ENCODE measurements at regions not wholly inside any gene's neighbourhood (a gene's known extent, or its start where the extent isn't known, plus 50 kb on each side); places are given as distances from the start of the nearest gene placed in this dataset.

GRCh38 chr3:66747696-66748095 lies 246.9 kb upstream of the LRIG1 start:
- H2AFZ ChIP-seq (ENCODE audit: low read length, unreplicated experiment): no peak overlapping the region
- H3K4me1 ChIP-seq (ENCODE audit: control insufficient read depth, insufficient read depth, low read length, unreplicated experiment): no peaks in the 10 kb centered on the region
- no peak overlapping the region for H3K4me3 ChIP-seq (ENCODE audit: low read depth, low read length)
- H3K79me2 ChIP-seq (ENCODE audit: control insufficient read depth, insufficient read depth, low read length, unreplicated experiment): no peaks in the 10 kb centered on the region
- H3K27ac ChIP-seq (ENCODE audit: low read depth, low read length): no peak overlapping the region
- H3K27me3 ChIP-seq (ENCODE audit: insufficient read depth, low read length): no peaks in the 10 kb centered on the region
- no peaks in the 10 kb centered on the region for H3K36me3 ChIP-seq (ENCODE audit: insufficient read depth, low read length)

DNA sequence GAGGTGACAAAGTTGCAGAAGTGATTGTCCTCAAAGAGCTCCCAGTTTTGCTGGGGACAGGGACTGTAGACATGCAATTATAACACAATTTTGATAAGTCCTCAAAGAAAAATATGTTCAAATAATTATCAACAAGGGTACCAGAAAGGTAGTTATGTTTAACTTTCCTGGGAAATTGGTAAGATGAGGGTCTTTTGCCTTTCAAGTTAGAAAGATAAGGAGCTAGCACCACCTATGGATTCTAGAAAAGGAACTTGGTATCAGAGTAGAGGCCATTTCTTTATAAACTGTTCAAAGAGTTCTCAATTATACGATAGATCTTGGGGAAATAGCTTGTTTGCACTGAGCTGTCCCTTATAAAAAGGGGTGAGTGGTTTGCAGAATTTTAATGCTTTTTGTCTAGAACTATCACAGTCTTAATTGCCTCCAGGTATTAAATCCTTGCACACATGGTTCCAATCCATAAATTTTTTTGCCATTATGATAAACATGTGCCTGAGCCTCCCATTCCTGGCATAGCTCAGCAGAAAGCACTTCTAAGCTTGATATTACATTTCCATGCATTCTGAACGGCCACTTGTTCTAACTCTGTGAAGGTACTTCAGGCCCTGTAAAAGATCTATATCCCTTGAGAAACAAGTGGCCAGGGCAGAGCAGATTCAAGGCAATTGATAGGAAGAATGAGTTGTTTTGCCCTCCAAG lies 247.5 kb upstream of the LRIG1 start:
- no peak overlapping the region for H3K27ac ChIP-seq (ENCODE audit: low read depth, low read length)
- no peak overlapping the region for H3K4me3 ChIP-seq (ENCODE audit: low read depth, low read length)

DNA sequence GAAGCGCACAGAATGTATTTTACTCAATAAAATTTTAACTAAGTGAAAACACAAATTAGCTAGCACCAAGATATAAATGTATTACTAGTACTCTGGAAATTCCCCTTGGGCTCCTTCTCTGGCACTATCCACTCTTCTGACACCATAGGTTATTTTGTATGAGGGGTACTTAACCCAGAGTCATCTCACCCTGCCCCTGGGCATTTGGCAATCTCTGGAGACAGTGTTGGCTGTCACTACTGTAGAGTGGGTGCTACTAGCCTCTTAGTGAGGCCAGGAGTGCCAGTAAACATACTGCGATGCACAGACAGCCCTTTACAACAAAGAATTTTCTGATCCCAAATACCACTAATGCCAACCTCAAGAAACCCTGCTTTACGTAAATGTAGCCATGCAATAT lies 246.3 kb upstream of the KBTBD8 start:
- Histone ChIP-seq H3K27ac (ENCODE audit: low read depth, low read length) (no peak overlapping the region), H3K79me2 (ENCODE audit: control insufficient read depth, insufficient read depth, low read length, unreplicated experiment) (no peaks in the 10 kb centered on the region), H3K27me3 (ENCODE audit: insufficient read depth, low read length) (no peaks in the 10 kb centered on the region), H2AFZ (ENCODE audit: low read length, unreplicated experiment) (no peak overlapping the region), H3K4me3 (ENCODE audit: low read depth, low read length) (no peak overlapping the region), H3K36me3 (ENCODE audit: insufficient read depth, low read length) (no peaks in the 10 kb centered on the region), H3K4me1 (ENCODE audit: control insufficient read depth, insufficient read depth, low read length, unreplicated experiment) (no peaks in the 10 kb centered on the region)

More for the DNA sequence above, 247.5 kb upstream of the LRIG1 start:
- H3K27me3 ChIP-seq (ENCODE audit: insufficient read depth, low read length): no peaks in the 10 kb centered on the region
- H3K4me1 ChIP-seq (ENCODE audit: control insufficient read depth, insufficient read depth, low read length, unreplicated experiment): no peaks in the 10 kb centered on the region
- H2AFZ ChIP-seq (ENCODE audit: low read length, unreplicated experiment): no peak overlapping the region
- no peaks in the 10 kb centered on the region for H3K36me3 ChIP-seq (ENCODE audit: insufficient read depth, low read length)
- H3K79me2 ChIP-seq (ENCODE audit: control insufficient read depth, insufficient read depth, low read length, unreplicated experiment): no peaks in the 10 kb centered on the region

- H3K27ac ChIP-seq (ENCODE audit: low read depth, low read length): no peak overlapping the region
- H3K36me3 ChIP-seq (ENCODE audit: insufficient read depth, low read length): no peaks in the 10 kb centered on the region
- no peaks in the 10 kb centered on the region for H3K27me3 ChIP-seq (ENCODE audit: insufficient read depth, low read length)
- H2AFZ ChIP-seq (ENCODE audit: low read length, unreplicated experiment): no peak overlapping the region
- no peak overlapping the region for H3K4me3 ChIP-seq (ENCODE audit: low read depth, low read length)
- H3K79me2 ChIP-seq (ENCODE audit: control insufficient read depth, insufficient read depth, low read length, unreplicated experiment): no peaks in the 10 kb centered on the region
- H3K4me1 ChIP-seq (ENCODE audit: control insufficient read depth, insufficient read depth, low read length, unreplicated experiment): no peaks in the 10 kb centered on the region
Measured at GRCh38 chr3:66753670-66754069, 244.4 kb upstream of the KBTBD8 start.

DNA sequence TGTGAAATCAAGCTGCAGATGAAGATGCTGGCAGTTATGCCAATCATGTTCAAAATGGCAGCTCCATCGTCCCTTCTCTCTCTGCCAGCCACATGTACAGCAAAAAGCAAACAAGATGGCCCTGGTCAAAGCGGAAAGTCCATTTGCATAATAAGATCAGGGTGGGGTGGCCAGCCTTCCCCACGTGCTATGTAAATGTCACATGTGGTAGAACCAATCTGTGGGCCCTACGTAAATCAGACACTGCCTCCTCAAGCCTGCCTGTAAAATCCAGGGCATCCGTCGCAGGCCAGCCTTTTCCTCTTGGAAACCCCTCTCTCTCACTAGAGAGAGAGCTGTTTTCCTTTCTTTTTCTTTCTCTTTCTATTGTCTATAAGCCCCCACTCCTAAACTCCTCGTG lies 243.5 kb upstream of the KBTBD8 start:
- no peak overlapping the region for H3K4me3 ChIP-seq (ENCODE audit: low read depth, low read length)
- H3K36me3 ChIP-seq (ENCODE audit: insufficient read depth, low read length): no peaks in the 10 kb centered on the region
- no peaks in the 10 kb centered on the region for H3K27me3 ChIP-seq (ENCODE audit: insufficient read depth, low read length)
- no peaks in the 10 kb centered on the region for H3K79me2 ChIP-seq (ENCODE audit: control insufficient read depth, insufficient read depth, low read length, unreplicated experiment)
- no peaks in the 10 kb centered on the region for H3K4me1 ChIP-seq (ENCODE audit: control insufficient read depth, insufficient read depth, low read length, unreplicated experiment)
- no peak overlapping the region for H3K27ac ChIP-seq (ENCODE audit: low read depth, low read length)
- no peak overlapping the region for H2AFZ ChIP-seq (ENCODE audit: low read length, unreplicated experiment)

- H3K27ac ChIP-seq (ENCODE audit: low read depth, low read length): no peak overlapping the region
- H3K4me1 ChIP-seq (ENCODE audit: control insufficient read depth, insufficient read depth, low read length, unreplicated experiment): no peaks in the 10 kb centered on the region
- H3K36me3 ChIP-seq (ENCODE audit: insufficient read depth, low read length): no peaks in the 10 kb centered on the region
- no peaks in the 10 kb centered on the region for H3K27me3 ChIP-seq (ENCODE audit: insufficient read depth, low read length)
- H2AFZ ChIP-seq (ENCODE audit: low read length, unreplicated experiment): no peak overlapping the region
- H3K79me2 ChIP-seq (ENCODE audit: control insufficient read depth, insufficient read depth, low read length, unreplicated experiment): no peaks in the 10 kb centered on the region
- H3K4me3 ChIP-seq (ENCODE audit: low read depth, low read length): no peak overlapping the region
Measured at GRCh38 chr3:66755924-66756323, 242.2 kb upstream of the KBTBD8 start.

GRCh38 chr3:66756468-66757036 lies 241.6 kb upstream of the KBTBD8 start:
- Histone ChIP-seq H3K27ac (ENCODE audit: low read depth, low read length) (no peak overlapping the region), H3K79me2 (ENCODE audit: control insufficient read depth, insufficient read depth, low read length, unreplicated experiment) (no peaks in the 10 kb centered on the region), H3K4me1 (ENCODE audit: control insufficient read depth, insufficient read depth, low read length, unreplicated experiment) (no peaks in the 10 kb centered on the region), H3K4me3 (ENCODE audit: low read depth, low read length) (no peak overlapping the region), H2AFZ (ENCODE audit: low read length, unreplicated experiment) (no peak overlapping the region), H3K36me3 (ENCODE audit: insufficient read depth, low read length) (no peaks in the 10 kb centered on the region), H3K27me3 (ENCODE audit: insufficient read depth, low read length) (no peaks in the 10 kb centered on the region)

GRCh38 chr3:66761093-66761780 lies 236.9 kb upstream of the KBTBD8 start:
- H3K4me1 ChIP-seq (ENCODE audit: control insufficient read depth, insufficient read depth, low read length, unreplicated experiment): peaks cover 5% of the 10 kb centered on the region
- H3K4me3 ChIP-seq (ENCODE audit: low read depth, low read length): no peak overlapping the region
- no peaks in the 10 kb centered on the region for H3K79me2 ChIP-seq (ENCODE audit: control insufficient read depth, insufficient read depth, low read length, unreplicated experiment)
- no peak overlapping the region for H3K27ac ChIP-seq (ENCODE audit: low read depth, low read length)
- no peak overlapping the region for H2AFZ ChIP-seq (ENCODE audit: low read length, unreplicated experiment)
- H3K36me3 ChIP-seq (ENCODE audit: insufficient read depth, low read length): no peaks in the 10 kb centered on the region
- H3K27me3 ChIP-seq (ENCODE audit: insufficient read depth, low read length): no peaks in the 10 kb centered on the region

DNA sequence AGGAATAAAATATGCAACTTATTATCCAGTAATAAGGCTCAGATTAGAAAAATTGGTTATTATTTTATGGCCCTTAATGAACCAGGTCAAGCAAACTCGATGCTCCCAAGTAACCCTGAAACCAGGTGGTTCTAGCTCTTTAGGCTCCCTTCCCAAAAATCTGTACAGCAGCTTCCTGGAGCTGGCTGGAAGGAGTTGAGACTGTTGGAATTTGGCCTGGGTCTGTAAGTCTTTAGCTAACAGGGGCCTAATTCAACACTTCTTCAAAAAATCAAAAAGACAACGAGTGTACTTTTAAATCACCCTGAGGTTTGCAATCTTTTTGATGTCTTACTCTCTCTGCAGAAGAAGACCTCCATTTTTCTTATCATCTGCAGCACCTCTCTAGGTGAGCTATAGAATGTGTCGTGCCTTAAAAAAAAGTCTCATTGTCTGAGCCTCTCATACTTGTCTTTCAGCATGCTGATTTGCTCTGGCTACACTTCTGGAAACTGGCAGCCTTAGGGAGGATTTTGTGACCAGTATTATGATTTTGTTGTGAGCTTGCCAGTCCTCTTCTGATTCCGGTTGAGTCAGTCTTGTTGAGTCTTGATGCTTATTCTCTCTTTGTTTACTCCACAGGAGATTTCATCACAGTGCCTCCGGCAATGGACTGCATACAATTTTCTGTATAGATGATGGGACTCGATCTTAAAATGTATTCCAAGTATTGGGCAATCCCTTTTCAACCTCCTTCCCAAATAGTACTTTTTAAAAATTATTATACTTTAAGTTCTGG lies 235.0 kb upstream of the KBTBD8 start:
- H3K27me3 ChIP-seq (ENCODE audit: insufficient read depth, low read length): no peaks in the 10 kb centered on the region
- H3K4me3 ChIP-seq (ENCODE audit: low read depth, low read length): no peak overlapping the region
- peak overlapping the region; percentile 41 for H2AFZ ChIP-seq (ENCODE audit: low read length, unreplicated experiment)
- H3K36me3 ChIP-seq (ENCODE audit: insufficient read depth, low read length): no peaks in the 10 kb centered on the region
- peaks cover 5% of the 10 kb centered on the region for H3K4me1 ChIP-seq (ENCODE audit: control insufficient read depth, insufficient read depth, low read length, unreplicated experiment)
- no peaks in the 10 kb centered on the region for H3K79me2 ChIP-seq (ENCODE audit: control insufficient read depth, insufficient read depth, low read length, unreplicated experiment)
- H3K27ac ChIP-seq (ENCODE audit: low read depth, low read length): no peak overlapping the region

DNA sequence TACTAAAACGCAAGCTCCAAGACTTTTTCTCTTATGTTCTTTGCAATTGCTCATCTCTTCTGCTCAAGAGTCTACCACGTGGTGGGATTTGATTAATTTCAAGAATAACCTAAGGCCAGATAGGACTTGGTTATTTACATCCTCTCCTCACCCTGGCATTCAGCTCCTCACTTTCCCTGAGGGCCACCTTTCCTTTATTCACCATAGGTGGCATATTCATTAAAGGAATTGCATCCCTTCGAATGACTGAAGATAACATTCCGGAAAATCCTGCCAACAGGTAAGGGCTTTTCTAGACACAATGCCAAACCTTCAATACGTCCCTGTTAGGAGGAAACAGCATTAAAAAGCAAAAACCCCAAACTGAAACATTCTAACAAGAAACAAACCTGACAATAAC lies 220.0 kb upstream of the KBTBD8 start:
- Histone ChIP-seq H3K36me3 (ENCODE audit: insufficient read depth, low read length) (no peaks in the 10 kb centered on the region), H3K27me3 (ENCODE audit: insufficient read depth, low read length) (peaks cover 24% of the 10 kb centered on the region), H3K79me2 (ENCODE audit: control insufficient read depth, insufficient read depth, low read length, unreplicated experiment) (no peaks in the 10 kb centered on the region), H2AFZ (ENCODE audit: low read length, unreplicated experiment) (no peak overlapping the region), H3K4me3 (ENCODE audit: low read depth, low read length) (no peak overlapping the region), H3K4me1 (ENCODE audit: control insufficient read depth, insufficient read depth, low read length, unreplicated experiment) (no peaks in the 10 kb centered on the region), H3K27ac (ENCODE audit: low read depth, low read length) (no peak overlapping the region)

Data from ACC112 (cell line).